IMR-90 (cell line): ENCODE measurements at regions not wholly inside any gene's neighbourhood (a gene's known extent, or its start where the extent isn't known, plus 50 kb on each side); places are given as distances from the start of the nearest gene placed in this dataset.

Source experiments
- ATAC-seq: fragments of 200-7000 bp; cut with Tn5 transposase; 2 replicates; pipeline ENCODE4 v1.9.1; 2020; ENCODE audit warnings: low read depth, mild to moderate bottlenecking, moderate library complexity
- BruUV-seq: library from RNA; stranded (reverse); fragments of 400-500 nt; replicated peaks from 2 replicates; lab custom pipeline; 2021; lab: Mats Ljungman, UMichigan
- CTCF ChIA-PET: fragments of 300-600 bp; formaldehyde crosslinking; extraction: SDS; loops from one replicate; lab custom pipeline; 2021; ENCODE audit warnings: antibody characterized with exemption; lab: Yijun Ruan, JAX
- POLR2A ChIA-PET: fragments of 300-600 bp; sonication (Branson Sonifier 250); formaldehyde crosslinking; loops from one replicate; lab custom pipeline; 2022; ENCODE audit warnings: antibody characterized with exemption; ENCODE audit not compliant: unreplicated experiment; lab: Charles Lee
- DNase-seq: peaks from one replicate; pipeline ENCODE4 v3.0.0; 2013
- H2AFZ ChIP-seq: replicated peaks from 2 replicates; pipeline ENCODE3; 2013; ENCODE audit warnings: low read length, mild to moderate bottlenecking; ENCODE audit not compliant: poor library complexity
- H2AK5ac ChIP-seq: 2 replicates; pipeline ENCODE4 v1.6.1; 2013; ENCODE audit warnings: low read depth, low read length, inconsistent platforms
- H2AK9ac ChIP-seq: replicated peaks from 2 replicates; pipeline ENCODE3; 2013; ENCODE audit warnings: mild to moderate bottlenecking, low read depth, low read length, moderate library complexity; ENCODE audit not compliant: poor library complexity
- H2BK120ac ChIP-seq: 2 replicates; pipeline ENCODE4 v1.6.1; 2013; ENCODE audit warnings: low read depth, low read length, inconsistent platforms
- H2BK15ac ChIP-seq: 3 replicates; pipeline ENCODE4 v1.6.1; 2013; ENCODE audit warnings: low read depth, low read length, inconsistent platforms
- H2BK20ac ChIP-seq: 2 replicates; pipeline ENCODE4 v1.6.1; 2013; ENCODE audit warnings: low read depth, mild to moderate bottlenecking, inconsistent platforms, low read length, moderate library complexity
- H2BK5ac ChIP-seq: 2 replicates; pipeline ENCODE4 v1.6.1; 2013; ENCODE audit warnings: mild to moderate bottlenecking, low read depth, low read length, inconsistent platforms; ENCODE audit not compliant: poor library complexity, severe bottlenecking
- H3K14ac ChIP-seq: replicated peaks from 2 replicates; pipeline ENCODE4 v1.6.1; 2013; ENCODE audit warnings: low read depth, low read length, inconsistent platforms
- H3K18ac ChIP-seq: 2 replicates; pipeline ENCODE4 v1.6.1; 2013; ENCODE audit warnings: low read depth, low read length, control low read depth
- H3K23ac ChIP-seq: 2 replicates; pipeline ENCODE4 v1.6.1; 2013; ENCODE audit warnings: low read depth, low read length, inconsistent platforms
- H3K27ac ChIP-seq: 2 replicates; pipeline ENCODE4 v1.5.1; 2013; ENCODE audit warnings: mild to moderate bottlenecking, control low read depth, low read length; ENCODE audit not compliant: insufficient read depth
- H3K27me3 ChIP-seq: 2 replicates; pipeline ENCODE4 v1.6.1; 2013; ENCODE audit warnings: low read length; ENCODE audit not compliant: control insufficient read depth, insufficient read depth
- H3K36me3 ChIP-seq: 2 replicates; pipeline ENCODE4 v1.6.1; 2013; ENCODE audit warnings: low read length, mixed read lengths; ENCODE audit not compliant: control insufficient read depth, insufficient read depth
- H3K4ac ChIP-seq: 2 replicates; pipeline ENCODE4 v1.6.1; 2013; ENCODE audit warnings: low read depth, low read length, inconsistent platforms
- H3K4me1 ChIP-seq: 2 replicates; pipeline ENCODE4 v1.6.1; 2013; ENCODE audit warnings: low read length, mixed read lengths; ENCODE audit not compliant: control insufficient read depth, insufficient read depth
- H3K4me2 ChIP-seq: 2 replicates; pipeline ENCODE4 v1.6.1; 2013; ENCODE audit warnings: low read depth, mild to moderate bottlenecking, control low read depth, low read length, moderate library complexity
- H3K4me3 ChIP-seq: 2 replicates; pipeline ENCODE4 v1.5.1; 2013; ENCODE audit warnings: low read depth, mild to moderate bottlenecking, control low read depth, low read length, moderate library complexity; ENCODE audit not compliant: insufficient read depth
- H3K56ac ChIP-seq: 2 replicates; pipeline ENCODE4 v1.6.1; 2013; ENCODE audit warnings: low read length, inconsistent platforms; ENCODE audit not compliant: insufficient read depth; ENCODE audit errors: extremely low read depth
- H3K79me1 ChIP-seq, 2 experiments: 2 replicates each; pipeline ENCODE4 v1.6.1; 2013; ENCODE audit warnings: low read length in 2 of 2, inconsistent platforms in 1 of 2, low read depth in 1 of 2
- H3K9ac ChIP-seq: 2 replicates; pipeline ENCODE4 v1.6.1; 2013; ENCODE audit warnings: low read depth, low read length, control low read depth
- H3K9me1 ChIP-seq: 2 replicates; pipeline ENCODE4 v1.6.1; 2013; ENCODE audit warnings: low read length, inconsistent platforms; ENCODE audit not compliant: insufficient read depth
- H3K9me3 ChIP-seq: 2 replicates; pipeline ENCODE4 v1.6.1; 2013; ENCODE audit warnings: low read length; ENCODE audit not compliant: control insufficient read depth, insufficient read depth
- H4K20me1 ChIP-seq: 2 replicates; pipeline ENCODE4 v1.6.1; 2013; ENCODE audit warnings: low read length, inconsistent platforms; ENCODE audit not compliant: insufficient read depth
- H4K5ac ChIP-seq: 2 replicates; pipeline ENCODE4 v1.6.1; 2013; ENCODE audit warnings: mild to moderate bottlenecking, low read depth, low read length, control low read depth
- H4K8ac ChIP-seq, 2 experiments: 2 replicates each; pipeline ENCODE4 v1.6.1; 2013; ENCODE audit warnings: low read depth in 2 of 2, low read length in 2 of 2, control low read depth in 1 of 2, inconsistent platforms in 1 of 2
- H4K91ac ChIP-seq: 2 replicates; pipeline ENCODE4 v1.6.1; 2013; ENCODE audit warnings: low read depth, low read length, inconsistent platforms; ENCODE audit not compliant: insufficient read depth
- CEBPB ChIP-seq: IDR thresholded peaks from 2 replicates; pipeline ENCODE4 v1.6.1; 2012; ENCODE audit warnings: low read depth, low read length, improper control_type of control experiment
- CHD1 ChIP-seq: IDR thresholded peaks from 2 replicates; pipeline ENCODE4 v1.6.1; 2012; ENCODE audit warnings: low read depth, low read length, improper control_type of control experiment
- FOS ChIP-seq: fragments of 150-350 bp; IDR thresholded peaks from 2 replicates; pipeline ENCODE4 v1.6.1; 2016; ENCODE audit warnings: low read depth, low read length
- MAZ ChIP-seq: IDR thresholded peaks from 2 replicates; pipeline ENCODE4 v1.6.1; 2012; ENCODE audit warnings: low read depth, mild to moderate bottlenecking, low read length, improper control_type of control experiment, moderate library complexity, borderline replicate concordance
- MXI1 ChIP-seq: IDR thresholded peaks from 2 replicates; pipeline ENCODE4 v1.6.1; 2012; ENCODE audit warnings: low read depth, mild to moderate bottlenecking, low read length, moderate library complexity, borderline replicate concordance
- NFE2L2 ChIP-seq: fragments of 150-350 bp; IDR thresholded peaks from 2 replicates; pipeline ENCODE4 v1.6.1; 2016; ENCODE audit warnings: low read depth, mild to moderate bottlenecking, low read length
- POLR2A ChIP-seq: IDR thresholded peaks from 2 replicates; pipeline ENCODE4 v1.6.1; 2012; ENCODE audit warnings: mild to moderate bottlenecking, low read depth, low read length
- RAD21 ChIP-seq: IDR thresholded peaks from 2 replicates; pipeline ENCODE4 v1.6.1; 2012; ENCODE audit warnings: low read length, improper control_type of control experiment
- RCOR1 ChIP-seq: IDR thresholded peaks from 2 replicates; pipeline ENCODE4 v1.6.1; 2012; ENCODE audit warnings: mild to moderate bottlenecking, low read length, improper control_type of control experiment; ENCODE audit not compliant: insufficient replicate concordance
- RFX5 ChIP-seq: IDR thresholded peaks from 2 replicates; pipeline ENCODE4 v1.8.0; 2012; ENCODE audit warnings: low read depth, mild to moderate bottlenecking, low read length, moderate library complexity
- SMC3 ChIP-seq: fragments of 150-350 bp; IDR thresholded peaks from 2 replicates; pipeline ENCODE4 v1.6.1; 2016; ENCODE audit warnings: low read depth, mild to moderate bottlenecking, antibody characterized with exemption, low read length, moderate library complexity
- WGBS, 2 experiments: methylation state at CpG; one replicate each; pipeline versions ENCODE4 v1.1.5 to v1.1.7; 2013; ENCODE audit warnings: missing lambda C conversion rate in 2 of 2; ENCODE audit not compliant: insufficient read length in 1 of 2; ENCODE audit errors: extremely low coverage in 2 of 2; 5-methylcytosine and 5-hydroxymethylcytosine counted together
- dilution Hi-C: fragments of 300-500 bp; cut with HindIII; formaldehyde crosslinking; loops from one replicate; pipeline ENCODE4 v1.14.3; 2018; ENCODE audit warnings: low sequenced_read_pairs; ENCODE audit not compliant: unreplicated experiment
- in situ Hi-C: fragments of 300-500 bp; cut with MboI; formaldehyde crosslinking; loops from 3 replicates; pipeline ENCODE4 v1.14.3; 2019; ENCODE audit warnings: low sequenced_read_pairs, inconsistent platforms, mixed read lengths
- intact Hi-C: fragments of 100-400 bp; cut with micrococcal nuclease; formaldehyde crosslinking; loops from 2 replicates; pipeline ENCODE4 v1.10.0; 2022
- TF ChIP-seq, protein P1 (sequence below): fragments of 150-350 bp; IDR thresholded peaks from 2 replicates; pipeline ENCODE4 v1.6.1; 2017; ENCODE audit warnings: mild to moderate bottlenecking, antibody characterized with exemption, low read length, low read depth

DNA sequence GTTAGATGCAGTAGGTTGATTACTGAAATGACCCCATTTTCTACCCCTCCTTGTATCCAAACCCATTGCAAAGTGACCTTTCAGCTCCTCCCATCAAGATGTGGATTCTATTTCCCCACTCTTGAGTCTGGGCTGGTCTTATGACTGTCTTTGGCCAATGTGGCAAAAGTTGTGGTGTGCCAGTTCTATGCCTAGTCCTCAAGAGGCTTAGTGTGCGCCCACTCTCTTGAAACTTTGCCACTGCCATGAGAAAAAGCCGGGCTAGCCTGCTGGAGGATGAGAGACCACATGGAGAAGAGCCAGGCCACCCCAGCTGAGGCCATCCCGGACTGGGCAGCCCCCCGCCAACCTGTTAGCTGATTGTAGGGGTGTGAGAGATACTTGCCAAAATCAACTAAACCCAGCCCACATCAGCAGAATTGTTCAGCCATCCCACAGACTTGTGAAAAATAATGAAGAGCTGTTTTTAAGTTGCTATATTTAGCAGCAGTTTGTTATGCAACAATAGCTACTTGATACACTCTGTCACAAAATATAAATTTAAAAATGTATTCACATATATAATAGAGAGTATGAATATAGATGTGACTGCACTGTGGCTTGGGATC, 131.0 kb upstream of the PALS2 start:
- Histone ChIP-seq H3K4me1 (no peaks in the 10 kb centered on the region), H3K4me2 (no peak overlapping the region), H2BK120ac (no peak overlapping the region), H3K9me3 (no peaks in the 10 kb centered on the region), H3K9ac (no peak overlapping the region), H4K20me1 (no peaks in the 10 kb centered on the region), H3K23ac (no peak overlapping the region), H4K5ac (no peak overlapping the region), H2BK15ac (no peak overlapping the region), H2AK5ac (no peak overlapping the region), H3K4ac (no peak overlapping the region), H3K27me3 (no peaks in the 10 kb centered on the region), H3K79me1 (no peaks in the 10 kb centered on the region), H3K27ac (no peak overlapping the region), H4K91ac (no peak overlapping the region), H3K4me3 (no peak overlapping the region), H3K56ac (no peak overlapping the region), H3K9me1 (no peaks in the 10 kb centered on the region), H2AFZ (no peak overlapping the region), H3K14ac (no peak overlapping the region), H3K18ac (no peak overlapping the region), H3K36me3 (no peaks in the 10 kb centered on the region), H2BK20ac (no peak overlapping the region), H4K8ac (no peak overlapping the region), H2AK9ac (no peak overlapping the region), H2BK5ac (no peak overlapping the region)
- TF ChIP-seq RCOR1: no peak
- no peak for TF ChIP-seq NFE2L2
- TF ChIP-seq RAD21: no peak
- TF ChIP-seq RFX5: no peak
- TF ChIP-seq MXI1: no peak
- TF ChIP-seq, protein P1, sequence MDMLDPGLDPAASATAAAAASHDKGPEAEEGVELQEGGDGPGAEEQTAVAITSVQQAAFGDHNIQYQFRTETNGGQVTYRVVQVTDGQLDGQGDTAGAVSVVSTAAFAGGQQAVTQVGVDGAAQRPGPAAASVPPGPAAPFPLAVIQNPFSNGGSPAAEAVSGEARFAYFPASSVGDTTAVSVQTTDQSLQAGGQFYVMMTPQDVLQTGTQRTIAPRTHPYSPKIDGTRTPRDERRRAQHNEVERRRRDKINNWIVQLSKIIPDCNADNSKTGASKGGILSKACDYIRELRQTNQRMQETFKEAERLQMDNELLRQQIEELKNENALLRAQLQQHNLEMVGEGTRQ: no peak
- TF ChIP-seq CHD1: no peak
- no peak for TF ChIP-seq POLR2A
- TF ChIP-seq SMC3: no peak
- TF ChIP-seq CEBPB: no peak
- no peak for TF ChIP-seq MAZ
- TF ChIP-seq FOS: no peak
- dilution Hi-C loops (no loop called here), intact Hi-C loops (no loop called here), in situ Hi-C loops (no loop called here)
- ChIA-PET CTCF (interaction anchor here (1.0 kb wide), 1 partner anchor 13 kb away, joined by 3 read pairs; no protein-coding TSS in a partner anchor), POLR2A (no interaction called here)
- BruUV-seq: no TSS peak
- no peak for DNase-seq
- WGBS, 2 experiments: 33% methylated on average over 1 of the region's 4 CpGs; no CpG with 5 or more reads in 1 of the 2 experiments
- no peak for ATAC-seq
